ENCODE measurements at regions not wholly inside any gene's neighbourhood (a gene's known extent, or its start where the extent isn't known, plus 50 kb on each side); places are given as distances from the start of the nearest gene placed in this dataset.

DNA sequence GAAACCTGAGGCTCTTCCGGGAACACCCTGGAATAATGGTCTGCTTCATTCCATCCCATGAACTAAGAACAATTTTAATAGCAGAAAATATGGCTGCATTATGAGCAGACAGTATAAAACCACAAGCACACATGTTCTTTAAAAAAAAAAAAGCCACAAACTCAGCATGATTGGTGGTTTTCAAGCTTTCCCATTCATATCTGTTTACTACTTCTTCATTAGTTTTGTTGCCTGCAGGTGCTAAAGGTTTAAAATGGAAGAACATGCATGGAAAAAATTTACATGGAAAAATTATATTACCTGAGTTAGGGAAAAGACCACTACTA, 137.9 kb upstream of the HES1 start:
- TF ChIP-seq, protein P1, sequence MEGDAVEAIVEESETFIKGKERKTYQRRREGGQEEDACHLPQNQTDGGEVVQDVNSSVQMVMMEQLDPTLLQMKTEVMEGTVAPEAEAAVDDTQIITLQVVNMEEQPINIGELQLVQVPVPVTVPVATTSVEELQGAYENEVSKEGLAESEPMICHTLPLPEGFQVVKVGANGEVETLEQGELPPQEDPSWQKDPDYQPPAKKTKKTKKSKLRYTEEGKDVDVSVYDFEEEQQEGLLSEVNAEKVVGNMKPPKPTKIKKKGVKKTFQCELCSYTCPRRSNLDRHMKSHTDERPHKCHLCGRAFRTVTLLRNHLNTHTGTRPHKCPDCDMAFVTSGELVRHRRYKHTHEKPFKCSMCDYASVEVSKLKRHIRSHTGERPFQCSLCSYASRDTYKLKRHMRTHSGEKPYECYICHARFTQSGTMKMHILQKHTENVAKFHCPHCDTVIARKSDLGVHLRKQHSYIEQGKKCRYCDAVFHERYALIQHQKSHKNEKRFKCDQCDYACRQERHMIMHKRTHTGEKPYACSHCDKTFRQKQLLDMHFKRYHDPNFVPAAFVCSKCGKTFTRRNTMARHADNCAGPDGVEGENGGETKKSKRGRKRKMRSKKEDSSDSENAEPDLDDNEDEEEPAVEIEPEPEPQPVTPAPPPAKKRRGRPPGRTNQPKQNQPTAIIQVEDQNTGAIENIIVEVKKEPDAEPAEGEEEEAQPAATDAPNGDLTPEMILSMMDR (IDR thresholded peaks at IDR 0.05; ENCODE audit: control extremely low read depth in 1 of 3, insufficient read depth in 1 of 3, low read depth in 1 of 3, low read length in 3 of 3): no peak
- TF ChIP-seq CEBPB (IDR thresholded peaks at IDR 0.05; ENCODE audit: low read depth, low read length): no peak
- TF ChIP-seq POLR2AphosphoS5 (IDR thresholded peaks at IDR 0.05; ENCODE audit: low read depth, low read length): no peak
- TF ChIP-seq SIN3A (conservative IDR thresholded peaks at IDR 0.05 in 1 of 2, IDR thresholded peaks at IDR 0.05 in 1 of 2; ENCODE audit: low read depth in 1 of 2, low read length in 2 of 2): no peak
- TF ChIP-seq NRF1 (IDR thresholded peaks at IDR 0.05; ENCODE audit: low read depth, low read length): no peak
- TF ChIP-seq USF2 (IDR thresholded peaks at IDR 0.05; ENCODE audit: low read length): no peak
- no peak for TF ChIP-seq GABPA (IDR thresholded peaks at IDR 0.05; ENCODE audit: borderline replicate concordance, insufficient read depth, low read length)
- no peak for TF ChIP-seq EP300 (IDR thresholded peaks at IDR 0.05; ENCODE audit: borderline replicate concordance in 1 of 2, low read depth in 2 of 2, low read length in 2 of 2)

All from H1 (cell line).